HG02943 (cell line): ENCODE measurements at regions not wholly inside any gene's neighbourhood (a gene's known extent, or its start where the extent isn't known, plus 50 kb on each side); places are given as distances from the start of the nearest gene placed in this dataset.

ENCODE experiments used
- ATAC-seq: cut with Tn5 transposase; IDR thresholded peaks from one replicate; pipeline ENCODE4 v1.9.1; 2021; ENCODE audit warnings: mild to moderate bottlenecking, low read depth, moderate library complexity; ENCODE audit not compliant: unreplicated experiment

DNA sequence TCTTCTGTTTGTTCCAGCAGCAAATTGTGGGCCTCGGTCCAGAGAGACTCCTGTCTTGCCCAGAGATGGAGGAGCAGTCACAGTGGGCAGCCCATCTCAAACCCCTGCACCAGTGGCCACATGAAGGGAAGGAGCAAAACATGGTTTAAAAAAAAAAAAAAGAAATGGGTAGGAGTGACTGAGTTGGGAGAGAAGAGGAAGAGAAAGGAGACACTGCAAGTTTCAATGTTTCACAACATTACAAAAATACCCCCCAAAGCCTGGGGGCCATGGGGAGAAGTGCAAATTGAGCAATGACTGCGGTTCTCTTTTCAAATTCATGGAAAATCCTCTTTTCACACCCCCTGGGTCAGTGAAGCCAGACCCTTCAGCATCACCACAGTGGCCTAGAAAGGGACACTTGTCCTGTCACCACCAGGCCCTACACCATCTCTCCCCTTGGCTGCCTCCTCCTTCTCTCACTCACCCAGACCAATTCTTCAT is 117.1 kb downstream of the ZFP36L2 start:
- no peak for ATAC-seq

DNA sequence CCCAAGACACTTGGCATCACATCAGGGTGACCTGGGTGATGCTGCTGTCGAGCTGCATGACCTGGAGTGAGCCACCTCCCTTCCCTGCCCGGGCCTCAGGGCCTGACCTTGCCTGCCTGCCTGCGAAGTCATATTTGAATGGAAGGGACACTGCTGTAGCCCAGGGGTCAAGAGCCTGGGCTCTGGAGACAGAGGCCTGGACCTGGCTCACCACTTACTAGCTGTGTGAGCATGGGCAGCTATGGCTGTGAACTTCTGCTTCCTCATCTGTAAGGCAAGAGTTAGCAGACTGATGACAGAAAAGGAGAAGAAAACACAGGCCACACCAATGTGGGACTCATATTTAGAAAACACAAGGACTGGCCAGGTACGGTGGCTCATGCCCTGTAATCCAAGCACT is 118.7 kb downstream of the ZFP36L2 start:
- no peak for ATAC-seq

DNA sequence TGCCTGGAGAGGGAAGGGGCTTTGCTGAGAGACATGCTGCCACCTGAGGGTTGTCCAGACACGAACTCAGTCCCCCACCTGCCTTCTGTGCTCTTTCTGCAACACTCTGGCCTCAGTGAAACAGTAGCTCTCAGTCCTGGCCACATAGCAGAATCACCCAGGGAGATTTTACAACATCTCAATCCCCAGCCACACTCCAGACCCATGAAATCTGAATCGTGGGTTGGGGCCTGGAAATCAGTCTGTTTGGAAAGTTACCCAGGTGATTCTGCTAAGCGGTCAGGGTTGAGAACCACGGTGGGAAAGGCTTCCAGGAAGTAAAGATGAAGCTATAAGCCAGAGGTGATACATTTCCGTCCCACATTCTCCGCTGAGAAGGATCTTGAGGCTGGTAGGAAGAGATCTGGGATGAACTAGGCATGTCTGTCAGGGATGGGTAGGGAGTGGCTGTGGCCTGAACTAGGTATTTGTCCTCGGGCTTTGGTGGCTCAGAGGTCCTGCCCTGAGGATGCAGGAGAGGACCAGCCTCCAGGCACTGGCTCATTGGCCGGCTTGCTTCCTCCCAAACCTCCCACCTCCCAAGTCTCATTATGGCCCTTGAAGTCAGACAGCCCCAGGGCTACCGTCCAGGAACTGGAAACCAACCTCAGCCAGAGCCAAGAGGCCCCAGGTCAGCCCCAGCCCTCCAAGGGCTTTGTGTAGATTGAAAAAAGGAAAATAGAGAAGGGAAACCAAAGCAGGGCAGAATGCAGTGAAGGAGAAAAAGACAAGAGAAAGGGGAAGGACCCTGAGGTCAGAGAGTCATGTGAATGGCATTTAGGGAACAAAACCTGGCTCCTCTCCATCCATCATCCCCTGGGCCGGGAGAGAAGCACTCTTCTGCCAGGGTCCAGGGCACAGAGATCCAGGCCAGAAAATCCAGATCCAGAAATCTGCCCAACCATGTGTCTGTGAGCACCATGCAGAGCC is 119.6 kb downstream of the ZFP36L2 start:
- ATAC-seq, result no peak

DNA sequence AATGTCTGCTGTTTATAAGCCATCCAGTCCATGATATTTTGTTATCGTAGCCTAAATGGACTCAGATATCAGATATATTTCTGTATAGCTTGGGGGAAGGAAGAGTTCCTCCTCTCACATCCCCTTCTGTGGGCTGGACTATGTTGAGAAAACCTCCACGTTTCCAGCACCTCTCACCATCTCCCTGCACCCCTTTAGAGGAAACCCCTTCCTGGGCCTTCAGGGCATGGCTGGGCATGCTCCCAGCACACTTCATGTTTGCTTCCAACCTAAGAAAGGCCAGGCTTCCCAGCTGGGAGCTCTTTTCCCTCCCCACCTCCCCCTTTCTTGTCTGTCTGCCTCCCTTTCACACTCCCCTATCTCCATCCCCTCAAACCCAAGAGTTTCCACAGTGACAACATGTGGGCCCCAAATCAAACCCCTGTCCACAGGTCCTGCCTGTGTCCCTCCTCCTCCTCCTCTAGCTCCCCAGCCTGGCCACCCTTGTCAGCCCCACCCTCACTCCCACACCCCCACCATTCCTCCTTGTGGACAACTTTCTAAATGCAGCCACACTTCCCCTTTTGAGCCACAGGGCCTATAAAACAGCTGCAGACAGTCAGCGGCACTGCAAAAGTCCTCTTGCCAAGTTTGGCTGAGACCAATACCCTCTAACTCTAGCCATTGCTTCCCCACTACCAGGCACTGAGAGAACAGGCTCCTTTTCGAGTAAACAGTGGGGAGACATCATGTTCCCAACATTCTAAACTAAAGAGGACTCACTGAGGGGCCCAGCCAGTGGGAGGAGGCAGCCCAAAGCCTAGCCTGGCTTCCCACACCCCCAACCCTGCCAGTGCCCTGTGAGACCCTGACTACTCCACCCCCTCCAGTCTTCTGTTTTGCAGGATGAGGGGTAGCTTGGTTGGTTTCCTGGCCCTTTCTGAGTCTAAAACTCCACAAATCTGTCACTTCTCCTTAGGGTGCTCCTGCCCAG is 120.5 kb downstream of the ZFP36L2 start:
- ATAC-seq, result no peak

DNA sequence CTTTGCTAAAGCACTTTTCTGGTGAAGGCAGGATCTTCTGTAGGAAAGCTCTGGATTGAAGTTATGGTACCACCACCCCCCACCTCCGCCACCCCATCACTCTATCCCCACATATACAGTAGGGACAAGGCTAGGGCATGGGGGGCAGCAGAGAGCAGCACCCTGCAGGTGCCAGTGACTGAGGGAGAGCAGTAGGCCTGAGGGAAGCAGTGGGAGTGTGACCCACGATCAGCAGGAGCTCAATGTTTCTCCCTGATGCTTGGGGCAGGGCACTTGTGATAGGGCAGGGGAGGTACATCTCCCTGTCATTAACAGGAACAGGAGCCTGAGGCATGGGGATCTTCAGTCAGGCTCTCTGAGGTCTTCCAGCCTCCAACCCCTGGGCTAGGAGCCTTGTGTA is 121.6 kb downstream of the ZFP36L2 start:
- ATAC-seq, result no peak

DNA sequence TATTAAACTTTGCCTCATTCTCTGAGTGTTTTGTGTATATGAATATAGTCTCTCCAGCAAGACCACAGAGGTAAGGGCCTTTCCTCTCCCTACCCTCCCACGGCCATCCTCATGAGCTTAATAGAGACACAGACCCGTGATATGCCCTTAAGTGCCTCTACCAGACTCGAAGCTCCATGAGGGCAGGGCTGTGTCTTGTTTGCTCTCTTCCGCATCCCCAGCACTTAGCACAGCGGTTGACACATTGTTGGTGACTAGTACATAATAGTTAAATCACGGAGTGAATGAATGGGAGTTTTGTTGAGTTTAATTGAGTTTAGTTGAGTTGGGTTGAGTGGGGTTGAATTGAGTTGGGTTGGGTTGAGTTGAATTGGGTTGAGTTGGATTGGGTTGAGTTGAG is 122.3 kb downstream of the ZFP36L2 start:
- no peak for ATAC-seq

DNA sequence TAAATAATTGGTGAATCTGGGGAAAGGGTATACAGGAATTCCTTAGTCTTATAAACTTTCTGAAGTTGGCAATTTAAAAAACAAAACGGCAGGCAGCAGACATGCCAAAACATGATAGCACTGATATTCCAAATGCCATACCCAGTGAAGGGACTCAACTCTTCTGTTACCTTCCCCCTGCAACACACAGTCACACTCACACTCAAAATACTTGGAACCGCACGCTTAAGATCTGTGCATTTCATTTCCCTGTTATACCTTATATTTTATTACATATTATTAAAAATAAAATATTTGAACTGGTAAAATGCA is 123.4 kb downstream of the ZFP36L2 start:
- no peak for ATAC-seq

DNA sequence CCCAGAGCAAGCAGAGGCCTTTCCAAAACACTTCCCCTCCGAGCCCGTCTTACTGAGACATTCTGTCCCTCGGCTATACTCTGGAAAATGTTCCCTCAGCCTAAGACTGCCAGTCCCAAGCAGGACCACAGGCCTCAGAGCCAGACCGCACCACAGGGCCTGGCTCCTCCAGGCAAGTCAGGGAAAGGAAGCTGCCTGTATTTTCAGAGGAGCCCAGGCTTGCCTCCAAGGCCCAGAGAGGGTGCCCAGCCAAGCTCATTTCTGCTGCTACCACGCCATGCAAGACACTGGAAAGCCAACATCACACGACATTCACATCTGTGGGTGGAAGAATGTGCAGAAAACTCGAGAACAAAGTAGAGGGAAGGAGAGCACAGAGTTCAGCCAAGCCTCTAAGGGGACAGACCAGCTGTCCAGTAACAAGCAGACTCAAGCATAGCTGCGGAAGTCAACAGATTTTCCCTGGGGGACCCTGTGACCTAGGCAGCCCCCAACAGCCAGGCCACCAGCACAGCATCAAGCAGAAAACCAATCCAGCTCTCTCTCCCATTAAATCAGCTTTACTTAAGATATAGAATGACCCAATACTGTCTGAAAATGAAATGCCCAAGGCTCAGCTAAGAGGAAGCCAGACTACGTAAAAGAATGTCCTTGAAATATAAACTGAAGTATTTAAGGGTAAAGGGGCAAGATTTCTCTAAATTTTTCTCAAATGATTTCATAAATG is 123.9 kb downstream of the ZFP36L2 start:
- ATAC-seq, result no peak

DNA sequence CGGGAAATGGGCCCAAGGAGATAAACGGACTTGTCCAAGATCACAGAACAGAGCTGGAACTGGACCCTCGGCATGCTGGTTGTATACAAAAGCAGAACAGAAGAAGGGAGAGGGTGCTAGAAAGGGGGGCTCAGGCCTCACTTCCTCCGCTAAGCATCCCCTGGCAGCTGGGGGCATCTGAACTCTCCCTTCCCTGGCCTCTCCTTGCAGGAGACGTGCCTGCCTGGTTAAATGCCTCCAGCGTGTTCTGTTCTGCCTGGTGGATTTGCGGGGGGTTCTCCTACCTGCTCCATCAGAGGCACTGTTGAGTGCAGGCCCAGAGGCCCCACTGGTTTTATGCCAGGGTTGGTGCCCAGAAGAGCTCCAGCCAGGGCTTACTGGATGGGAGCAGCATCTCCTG is 124.7 kb downstream of the ZFP36L2 start:
- ATAC-seq, result no peak

DNA sequence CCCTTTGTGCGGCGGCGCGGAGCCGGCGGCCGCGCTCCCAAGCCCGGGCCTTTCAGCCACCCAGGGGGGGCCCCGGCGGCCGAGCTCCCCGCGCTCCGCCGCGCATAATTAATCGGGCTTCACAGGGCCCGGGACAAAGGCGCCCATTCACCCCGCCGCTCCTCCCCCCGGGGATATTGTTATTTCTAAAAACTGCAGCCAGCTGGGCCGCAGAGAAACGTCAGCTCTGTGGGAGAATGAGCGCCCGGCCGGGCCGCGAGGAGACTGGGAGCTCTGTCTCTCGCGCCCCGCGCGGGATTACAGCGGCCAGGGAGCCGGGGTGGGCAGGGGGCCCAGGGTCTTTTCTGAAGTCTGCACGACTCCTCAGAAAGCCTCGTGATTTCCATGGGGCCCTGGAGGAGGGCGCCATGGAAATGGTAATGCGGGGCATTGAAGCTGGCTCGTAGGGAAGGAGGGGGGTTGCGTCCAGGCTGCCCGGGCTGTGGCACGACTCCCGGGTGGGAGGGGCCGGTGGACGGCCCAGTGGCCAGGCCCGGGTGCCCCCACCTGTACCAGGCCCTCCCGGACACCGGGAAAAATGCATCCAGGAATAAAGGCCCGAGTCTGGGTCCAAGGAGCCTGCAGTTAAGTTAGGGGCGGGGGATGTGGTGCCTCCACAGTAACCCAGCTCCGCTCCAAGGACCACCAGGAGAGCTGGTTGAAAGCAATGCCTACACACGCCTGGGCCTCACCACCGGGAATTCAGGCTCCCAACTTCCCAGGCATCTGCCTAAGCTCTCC is 125.3 kb downstream of the ZFP36L2 start:
- no peak for ATAC-seq

DNA sequence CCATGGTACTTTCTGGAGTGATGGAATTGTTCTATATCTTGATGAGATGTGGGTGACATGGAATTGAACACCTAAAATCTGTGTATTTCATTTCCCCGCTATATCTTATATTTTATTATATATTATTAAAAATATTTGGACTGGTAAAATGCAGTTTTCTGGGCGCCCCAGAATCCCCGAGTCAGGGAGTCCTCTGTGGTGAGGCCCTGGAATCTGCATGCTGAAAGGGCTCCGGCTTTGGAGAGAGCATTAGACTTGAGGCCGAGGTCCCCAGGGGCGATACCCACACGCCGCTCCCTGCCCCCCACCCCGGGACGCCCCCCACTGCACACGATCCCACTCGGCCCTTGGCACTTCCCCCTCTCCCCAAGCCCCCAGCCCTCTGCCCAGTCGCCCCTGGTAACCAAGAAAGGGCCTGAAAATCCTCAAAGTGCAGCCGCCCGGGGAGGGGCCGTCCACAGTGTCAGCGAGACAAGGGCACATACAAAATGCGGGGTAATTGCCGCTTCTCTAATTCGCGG is 126.0 kb downstream of the ZFP36L2 start:
- ATAC-seq, result no peak

DNA sequence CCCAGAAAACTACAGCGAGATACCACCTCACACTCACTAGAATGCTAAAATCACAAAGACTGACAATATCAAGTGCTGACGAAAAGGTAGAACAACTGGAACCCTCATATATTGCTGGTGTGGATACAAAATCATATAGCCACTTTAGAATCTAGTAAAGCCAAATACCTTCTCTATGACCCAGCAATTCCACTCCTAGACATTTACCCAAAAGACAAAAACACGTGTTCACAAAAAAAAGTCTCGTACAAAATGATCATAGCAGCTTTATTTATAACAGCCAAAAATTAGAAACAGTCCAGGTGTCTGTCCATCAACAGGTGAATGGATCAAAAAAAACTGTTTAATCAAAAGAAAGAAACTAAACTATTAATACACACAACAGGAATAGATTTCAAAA is 126.6 kb downstream of the ZFP36L2 start:
- no peak for ATAC-seq

DNA sequence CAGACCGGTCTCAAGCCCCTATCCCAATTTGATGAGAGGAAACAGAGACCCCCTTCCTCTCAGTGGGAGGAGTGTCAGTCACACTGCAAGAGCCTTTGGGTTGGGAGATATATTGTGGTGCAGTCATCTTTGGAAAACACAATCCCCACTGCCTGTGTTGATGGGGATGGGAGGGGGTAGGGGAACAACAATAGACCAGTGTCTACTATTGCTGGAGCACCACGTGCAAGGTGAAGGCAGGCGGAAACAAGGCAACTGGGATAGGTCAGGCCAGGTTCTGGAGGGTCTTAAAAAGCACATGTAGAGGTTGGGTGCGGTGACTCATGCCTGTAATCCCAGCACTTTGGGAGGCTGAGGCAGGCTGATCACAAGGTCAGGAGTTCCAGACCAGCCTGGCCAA is 127.9 kb downstream of the ZFP36L2 start:
- no peak for ATAC-seq

DNA sequence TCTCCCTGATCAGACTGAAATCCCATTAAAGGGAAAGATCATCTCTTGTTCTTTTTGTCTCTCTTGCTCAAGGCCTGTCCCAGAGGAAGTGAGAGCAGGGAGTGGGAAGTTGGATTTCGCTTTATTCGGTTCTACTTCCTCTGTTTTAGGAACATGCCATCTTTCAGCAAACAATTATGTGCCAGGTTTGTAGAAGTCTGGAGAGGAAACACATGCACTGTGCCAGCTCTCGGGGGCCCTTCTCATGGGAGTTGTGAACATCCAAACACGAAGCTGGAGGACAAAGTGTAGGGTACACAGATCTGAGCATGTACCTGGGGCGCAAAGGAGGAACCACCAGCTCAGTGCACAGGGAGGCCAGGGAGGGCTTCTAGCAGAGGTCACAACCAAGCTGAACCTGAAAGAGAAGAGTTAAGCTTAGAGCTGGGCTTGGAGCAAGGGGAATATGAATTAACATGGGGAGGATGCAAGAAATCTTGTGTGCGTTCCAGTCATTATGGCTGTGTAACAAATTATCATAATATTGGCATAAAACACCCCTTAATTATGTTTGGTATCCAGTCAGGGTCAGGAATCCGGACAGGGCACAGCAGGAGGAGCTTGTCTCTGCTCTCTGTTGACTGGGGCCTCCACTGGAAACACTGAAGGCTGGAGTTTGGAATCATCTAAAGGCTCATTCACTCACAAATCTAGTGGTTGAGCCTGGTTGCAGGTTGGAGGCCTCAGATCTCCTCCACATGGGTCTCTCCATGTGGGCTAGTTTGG is 128.6 kb downstream of the ZFP36L2 start:
- no peak for ATAC-seq

DNA sequence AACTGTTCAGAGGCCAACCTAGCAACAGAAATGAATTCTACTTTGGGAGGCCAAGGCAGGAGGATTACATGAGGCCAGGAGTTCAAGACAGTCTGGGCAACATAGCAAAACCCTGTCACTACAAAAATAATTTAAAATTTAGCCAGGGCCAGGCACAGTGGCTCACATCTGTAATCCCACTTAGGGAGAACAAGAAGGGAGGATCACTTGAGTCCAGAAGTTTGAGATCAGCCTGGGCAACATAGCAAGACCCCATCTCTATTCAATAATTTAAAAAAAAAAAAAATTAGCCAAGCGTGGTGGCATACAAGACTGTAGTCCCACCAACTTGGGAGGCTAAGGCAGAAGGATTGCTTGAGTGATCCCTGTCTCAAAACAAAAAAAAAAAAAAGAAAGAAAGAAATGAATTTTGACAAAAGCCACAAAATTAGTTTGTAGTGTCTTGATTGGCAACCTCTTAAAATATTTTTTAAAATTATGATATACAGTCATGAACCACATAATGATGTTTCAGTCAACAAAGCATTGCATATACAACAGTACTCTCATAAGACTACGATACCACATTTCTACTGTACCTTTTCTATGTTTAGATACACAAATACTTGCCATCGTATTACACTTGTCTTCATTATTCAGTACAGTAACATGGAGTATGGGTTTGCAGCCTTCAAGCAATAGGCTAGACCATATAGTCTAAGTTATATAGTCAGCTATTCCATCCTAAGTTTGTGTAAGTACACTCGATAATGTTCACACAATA is 130.7 kb downstream of the ZFP36L2 start:
- no peak for ATAC-seq

DNA sequence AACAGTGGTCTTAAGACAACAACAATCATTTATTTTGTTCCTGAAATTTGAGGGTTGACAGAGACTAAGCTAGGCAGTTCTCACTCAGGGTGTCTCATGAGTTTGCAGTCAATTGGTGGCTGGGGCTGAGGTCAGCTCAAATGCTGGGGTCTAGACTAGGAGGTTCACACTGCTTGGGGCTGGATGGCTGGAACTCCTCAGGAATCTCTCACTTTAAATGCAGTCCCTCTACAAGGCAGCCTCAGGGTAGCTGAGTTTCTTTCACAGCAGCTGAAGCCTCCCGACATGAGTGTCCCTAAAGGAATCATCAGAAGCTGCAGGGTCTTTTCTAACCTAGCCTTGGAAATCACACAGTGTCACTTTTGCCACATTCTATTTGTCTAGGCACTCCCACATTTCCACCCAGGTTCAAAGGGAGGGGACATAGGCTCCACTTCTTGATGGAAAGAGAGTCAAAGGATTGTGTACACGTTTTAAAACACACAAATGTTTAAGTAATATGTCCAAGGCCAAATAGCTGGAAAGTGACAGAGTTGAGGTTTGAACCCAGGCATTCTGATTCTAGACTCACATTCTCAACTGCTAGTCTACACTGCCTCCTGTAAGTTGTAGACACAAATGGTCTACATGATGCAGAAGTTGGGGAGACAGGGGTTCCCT is 133.8 kb downstream of the ZFP36L2 start:
- no peak for ATAC-seq

DNA sequence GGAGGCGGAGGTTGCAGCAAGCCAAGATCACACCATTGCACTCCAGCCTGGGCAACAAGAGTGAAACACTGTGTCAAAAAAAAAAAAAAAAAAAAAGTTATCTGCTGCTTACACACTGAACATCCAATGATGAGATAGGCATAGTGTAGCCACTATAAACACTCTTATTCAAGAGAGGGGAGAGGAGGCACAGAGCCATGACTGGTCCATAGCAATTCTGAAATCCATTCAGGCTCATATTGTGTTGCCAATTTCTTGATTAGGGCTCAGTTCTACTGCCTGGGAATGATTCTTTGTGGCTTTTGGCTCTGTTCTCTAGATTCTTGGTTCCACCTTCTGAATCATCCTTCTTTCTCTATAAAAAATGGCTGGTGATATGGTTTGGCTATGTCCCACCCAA is 136.1 kb downstream of the ZFP36L2 start:
- ATAC-seq, result no peak
